ENCODE measurements at regions not wholly inside any gene's neighbourhood (a gene's known extent, or its start where the extent isn't known, plus 50 kb on each side); places are given as distances from the start of the nearest gene placed in this dataset.

GRCh38 chr20:1803932-1804501 lies 91.2 kb upstream of the SIRPA start:
- TF ChIP-seq CTCF (IDR thresholded peaks at IDR 0.05 in 4 of 5, conservative IDR thresholded peaks at IDR 0.05 in 1 of 5) (no peak), POLR2A (IDR thresholded peaks at IDR 0.05) (no peak)

Data from gastrocnemius medialis (tissue), 4 donors.